Aorta (tissue), 5 donors: ENCODE measurements at regions not wholly inside any gene's neighbourhood (a gene's known extent, or its start where the extent isn't known, plus 50 kb on each side); places are given as distances from the start of the nearest gene placed in this dataset.

ENCODE experiments used
- ATAC-seq: fragments of 200-7000 bp; cut with Tn5 transposase; one replicate; pipeline ENCODE4 v1.9.1; 2022; ENCODE audit warnings: moderate library complexity; ENCODE audit not compliant: low FRiP score
- DNase-seq, 2 donors: peaks; one replicate each; pipeline ENCODE4 v3.0.0-alpha.2; 2020
- H3K27ac ChIP-seq, 2 donors: one replicate each; pipeline ENCODE4 v1.5.1; 2013; ENCODE audit warnings: low read length in 2 of 2, mild to moderate bottlenecking in 2 of 2, moderate library complexity in 2 of 2, control low read depth in 1 of 2, inconsistent platforms in 1 of 2, low read depth in 1 of 2
- H3K27me3 ChIP-seq, 2 donors: one replicate each; pipeline ENCODE4 v1.6.1; 2013; ENCODE audit warnings: control low read depth in 1 of 2, low read length in 1 of 2, mild to moderate bottlenecking in 1 of 2, moderate library complexity in 1 of 2; ENCODE audit not compliant: insufficient read depth in 2 of 2, control insufficient read depth in 1 of 2
- H3K36me3 ChIP-seq, 2 donors: one replicate each; pipeline ENCODE4 v1.6.1; 2013; ENCODE audit warnings: control low read depth in 1 of 2, low read length in 1 of 2, mild to moderate bottlenecking in 1 of 2; ENCODE audit not compliant: insufficient read depth in 2 of 2, control insufficient read depth in 1 of 2
- H3K4me1 ChIP-seq, 2 donors: one replicate each; pipeline ENCODE4 v1.6.1; 2013; ENCODE audit warnings: low read length in 2 of 2, control low read depth in 1 of 2, mild to moderate bottlenecking in 1 of 2, moderate library complexity in 1 of 2; ENCODE audit not compliant: insufficient read depth in 2 of 2, control insufficient read depth in 1 of 2
- H3K4me3 ChIP-seq, 2 donors: one replicate each; pipeline ENCODE4 v1.5.1; 2013; ENCODE audit warnings: low read length in 2 of 2, control low read depth in 1 of 2, mild to moderate bottlenecking in 1 of 2
- H3K9me3 ChIP-seq: one replicate; pipeline ENCODE4 v1.6.1; 2013; ENCODE audit warnings: mild to moderate bottlenecking, low read length; ENCODE audit not compliant: control insufficient read depth
- WGBS, 2 donors: extraction: QIAGEN DNeasy Blood & Tissue Kit; methylation state at CpG; one replicate each; pipeline ENCODE4 v1.1.7; 2013; 5-methylcytosine and 5-hydroxymethylcytosine counted together
- intact Hi-C, 2 donors: fragments of 100-400 bp; cut with DNase I; formaldehyde crosslinking; loops; one replicate each; pipeline versions ENCODE4 v1.14.2 to v1.15.0; 2022
- donor health status: healthy with polysubstance abuse.
- donor health status: Bipolar disorder and iron deficiency.
- donor health status: DM: no; HTN: no; CAD: no.
- donor health status: DM: no; HTN: no; CAD: no.
- donor health status: DM: yes; HTN: yes; CAD: no.

DNA sequence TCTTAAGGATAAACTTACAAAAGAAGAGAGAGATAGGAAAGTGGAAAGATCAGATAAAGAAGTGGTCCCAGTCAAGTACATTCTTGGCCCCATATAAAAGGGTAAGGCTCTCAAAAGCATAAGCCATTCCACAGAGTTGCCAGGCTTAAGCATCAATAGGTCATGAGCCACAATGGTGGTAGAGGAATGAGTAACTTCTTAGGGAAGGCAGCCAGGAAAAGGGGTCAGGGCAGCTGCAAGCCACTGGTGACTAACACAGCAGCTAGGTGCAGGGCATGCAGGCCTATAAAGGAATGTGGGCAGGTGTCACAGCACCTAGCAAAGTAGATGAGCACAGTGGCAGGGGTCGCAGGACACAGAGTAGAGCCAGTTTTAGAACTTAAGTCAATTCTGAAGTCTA lies 302.6 kb upstream of the FAT3 start:
- H3K36me3 ChIP-seq, result no peaks in the 10 kb centered on the region
- DNase-seq, result no peak
- peaks cover under 1% of the 10 kb centered on the region in 2 donors for H3K4me1 ChIP-seq
- no peak for ATAC-seq
- WGBS, 2 donors, result 82 to 93% methylated on average over 1 of the region's 1 CpG
- H3K9me3 ChIP-seq, result peaks cover 1% of the 10 kb centered on the region
- intact Hi-C loops, result no loop called here
- no peak overlapping the region for H3K27ac ChIP-seq
- no peaks in the 10 kb centered on the region for H3K27me3 ChIP-seq
- no peak overlapping the region for H3K4me3 ChIP-seq

DNA sequence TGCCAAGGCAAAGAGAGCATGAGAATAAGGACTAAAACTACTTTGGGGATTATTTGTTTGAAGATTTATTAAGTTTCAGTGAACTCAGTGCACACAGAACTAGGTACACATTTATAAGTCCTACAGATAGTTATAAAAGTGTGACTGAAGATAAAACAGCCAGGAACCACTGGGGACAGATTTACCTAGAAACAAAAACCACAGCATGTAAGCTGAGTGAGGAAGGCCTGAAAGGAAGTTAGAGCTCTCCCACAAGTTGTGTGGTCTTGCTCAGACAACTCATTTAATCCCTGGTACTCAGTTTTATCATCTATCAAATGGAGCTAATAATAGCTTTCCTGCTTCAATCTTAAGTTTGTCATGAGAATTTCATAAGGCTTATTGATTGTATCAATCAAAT lies 311.2 kb upstream of the FAT3 start:
- ATAC-seq (no peak), DNase-seq (no peak)
- Histone ChIP-seq H3K4me1 (no peaks in the 10 kb centered on the region), H3K27me3 (no peaks in the 10 kb centered on the region), H3K9me3 (peaks cover 1% of the 10 kb centered on the region), H3K36me3 (no peaks in the 10 kb centered on the region), H3K27ac (no peak overlapping the region), H3K4me3 (no peak overlapping the region)
- intact Hi-C loops, result no loop called here

DNA sequence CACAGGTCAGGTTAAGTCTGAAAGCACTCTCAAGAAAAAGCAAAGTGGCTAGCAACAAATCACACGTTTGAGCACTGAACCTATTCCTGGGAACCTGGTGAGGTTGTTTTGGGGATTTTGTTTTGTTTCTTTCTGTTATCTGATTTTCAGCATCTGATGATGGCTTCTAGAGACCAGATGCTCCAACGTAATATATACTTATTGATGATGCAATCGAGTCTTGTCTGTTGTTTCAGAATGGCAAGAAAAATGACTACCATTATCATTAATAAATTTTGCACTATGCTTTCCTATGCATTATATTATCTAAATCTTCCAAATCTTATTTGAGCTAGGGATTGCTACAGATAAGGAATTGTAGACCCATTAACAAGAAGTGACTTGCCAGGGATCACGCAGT lies 312.3 kb upstream of the FAT3 start:
- H3K36me3 ChIP-seq, result no peaks in the 10 kb centered on the region
- no peak overlapping the region for H3K4me3 ChIP-seq
- ATAC-seq (no peak), DNase-seq (no peak)
- peaks cover 1% of the 10 kb centered on the region for H3K9me3 ChIP-seq
- no peaks in the 10 kb centered on the region for H3K27me3 ChIP-seq
- intact Hi-C loops, result no loop called here
- no peak overlapping the region for H3K27ac ChIP-seq
- no peaks in the 10 kb centered on the region for H3K4me1 ChIP-seq
- 72 to 83% methylated on average over 4 of the region's 4 CpGs for WGBS, 2 donors

DNA sequence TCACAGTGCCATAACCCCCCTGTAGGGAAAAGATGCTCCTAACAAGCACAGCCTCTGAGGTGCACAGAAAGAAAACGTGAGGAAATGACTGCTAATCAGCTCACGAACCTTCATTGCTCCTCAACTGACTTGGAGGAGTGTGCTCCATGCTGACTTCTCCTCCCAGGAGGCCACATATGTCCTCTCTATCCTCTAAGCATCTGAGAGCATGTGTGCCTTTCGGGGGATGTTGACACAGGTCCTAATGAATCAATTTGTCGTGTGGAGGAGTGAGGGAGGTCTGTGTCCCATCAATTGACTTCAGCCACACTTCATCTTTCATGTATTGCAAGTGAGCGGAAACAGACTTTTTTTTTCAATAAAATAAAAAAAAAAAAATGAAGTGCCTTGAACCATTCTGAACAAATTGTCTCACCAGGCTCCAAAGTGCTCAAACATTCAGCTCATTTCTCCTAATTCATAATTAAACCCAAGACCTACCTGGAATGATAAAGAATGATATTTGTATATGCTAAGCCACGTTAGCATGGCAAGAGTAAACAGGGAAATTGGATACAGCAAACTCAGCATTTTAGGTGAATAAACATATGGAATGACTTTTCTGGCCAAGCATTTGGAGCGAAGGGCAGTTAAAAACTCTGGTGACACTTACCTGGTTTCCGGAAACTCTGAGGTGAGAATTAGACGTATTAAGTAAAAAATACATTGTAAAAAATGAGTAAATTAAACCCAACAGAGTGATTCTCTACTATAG lies 317.6 kb upstream of the FAT3 start:
- no peak for DNase-seq
- ATAC-seq, result no peak
- H3K9me3 ChIP-seq, result peaks cover 3% of the 10 kb centered on the region
- no peak overlapping the region for H3K4me3 ChIP-seq
- no peaks in the 10 kb centered on the region for H3K36me3 ChIP-seq
- H3K27ac ChIP-seq, result no peak overlapping the region
- intact Hi-C loops, result no loop called here
- H3K27me3 ChIP-seq, result no peaks in the 10 kb centered on the region
- 69 to 70% methylated on average over 9 of the region's 9 CpGs for WGBS, 2 donors
- H3K4me1 ChIP-seq, result no peaks in the 10 kb centered on the region

DNA sequence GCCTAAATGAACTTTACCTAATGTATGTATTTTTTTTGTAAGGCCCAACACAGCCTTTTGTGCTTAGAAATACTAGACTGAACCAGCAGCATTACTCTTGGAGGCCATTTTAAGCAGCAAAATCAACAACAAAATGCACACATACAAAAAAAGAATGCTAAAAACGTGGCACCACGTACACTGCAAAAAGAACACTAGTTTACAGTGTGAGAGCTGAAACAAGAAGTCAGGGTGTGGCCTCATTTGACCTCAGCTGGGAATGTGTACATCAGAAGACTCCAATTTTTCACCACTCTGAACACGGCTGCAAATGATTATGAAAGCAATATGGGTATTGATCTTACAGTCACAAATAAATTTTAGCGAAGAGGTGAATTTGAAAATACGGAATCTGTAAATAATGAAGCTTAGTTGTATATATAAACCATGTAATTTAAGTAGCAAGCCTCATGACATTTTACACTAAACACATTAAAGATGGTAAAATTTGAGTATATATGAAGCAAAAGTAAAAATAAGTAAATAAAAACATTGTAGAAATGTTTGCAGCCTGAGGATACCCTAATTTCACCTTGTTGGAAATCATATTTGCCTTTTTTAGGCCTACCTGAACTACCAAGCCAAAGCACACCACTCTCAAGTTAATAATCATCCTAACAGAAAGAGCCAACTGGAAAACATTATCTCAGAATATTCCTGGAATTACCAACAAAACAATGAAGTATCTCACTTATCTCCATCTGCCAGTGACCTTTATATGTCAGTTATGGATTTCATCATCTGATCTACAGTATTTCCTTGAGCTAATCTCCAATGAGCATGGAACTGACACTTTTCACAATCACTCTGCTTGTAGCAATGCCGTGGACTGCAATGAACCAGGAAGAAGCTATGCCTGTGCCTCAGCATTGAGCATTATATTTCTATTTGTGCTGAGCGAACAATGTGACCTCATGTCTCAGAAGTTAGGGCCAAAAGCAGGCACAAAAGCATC lies 319.5 kb upstream of the FAT3 start:
- ATAC-seq (no peak), DNase-seq (no peak)
- Histone ChIP-seq H3K27me3 (no peaks in the 10 kb centered on the region), H3K9me3 (peaks cover 3% of the 10 kb centered on the region), H3K4me1 (no peaks in the 10 kb centered on the region), H3K4me3 (no peak overlapping the region), H3K36me3 (no peaks in the 10 kb centered on the region), H3K27ac (no peak overlapping the region)
- intact Hi-C loops, result no loop called here
- 90 to 92% methylated on average over 7 of the region's 7 CpGs for WGBS, 2 donors

DNA sequence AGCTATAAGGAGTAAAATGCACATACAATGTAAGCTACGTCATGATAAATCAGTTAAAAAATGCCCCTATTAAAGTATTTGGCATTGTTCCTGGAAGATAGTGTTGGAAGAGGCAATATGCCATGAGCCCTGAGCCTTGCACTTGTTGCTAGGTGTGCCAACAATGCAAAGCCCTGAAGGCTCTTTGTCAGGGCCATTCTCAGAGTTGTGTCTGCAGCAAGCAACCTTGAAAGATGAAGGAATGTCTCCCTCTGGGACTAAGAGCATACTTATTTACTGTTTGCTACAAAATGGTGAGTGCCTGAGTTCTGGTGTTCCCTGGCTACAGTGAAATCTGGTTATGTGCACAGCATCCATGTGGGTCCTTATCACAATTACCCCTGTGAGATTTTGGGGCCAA lies 322.3 kb upstream of the FAT3 start:
- Histone ChIP-seq H3K36me3 (no peaks in the 10 kb centered on the region), H3K27me3 (no peaks in the 10 kb centered on the region), H3K4me3 (no peak overlapping the region), H3K4me1 (no peaks in the 10 kb centered on the region), H3K27ac (no peak overlapping the region), H3K9me3 (peaks cover 3% of the 10 kb centered on the region)
- WGBS, 2 donors, result 12 to 42% methylated on average over 1 of the region's 1 CpG
- intact Hi-C loops, result no loop called here
- DNase-seq (no peak), ATAC-seq (no peak)

DNA sequence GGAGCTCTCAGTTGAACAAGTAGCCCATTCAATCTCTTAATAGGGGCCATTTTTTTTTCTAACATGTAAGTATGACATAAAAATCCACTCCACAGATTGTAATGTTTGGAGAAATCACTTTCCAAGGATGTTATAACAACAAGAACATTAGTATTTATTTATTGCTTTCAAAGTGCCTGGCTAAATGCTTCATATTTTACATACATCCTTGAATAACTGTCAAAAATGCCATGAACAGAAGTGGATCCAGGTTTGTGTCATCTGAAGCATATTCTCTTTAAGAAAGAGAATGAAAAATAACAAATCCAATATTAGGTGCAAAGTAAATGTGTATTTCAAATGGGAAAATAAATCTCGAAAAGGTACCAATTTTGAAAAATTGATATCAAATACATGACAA lies 344.0 kb upstream of the FAT3 start:
- Histone ChIP-seq H3K27me3 (no peaks in the 10 kb centered on the region), H3K9me3 (peaks cover 3% of the 10 kb centered on the region), H3K36me3 (no peaks in the 10 kb centered on the region), H3K4me3 (no peak overlapping the region), H3K4me1 (no peaks in the 10 kb centered on the region), H3K27ac (no peak overlapping the region)
- ATAC-seq, result no peak
- intact Hi-C loops, result no loop called here
- no peak for DNase-seq
- 0% methylated on average over 1 of the region's 1 CpG for WGBS, 2 donors

DNA sequence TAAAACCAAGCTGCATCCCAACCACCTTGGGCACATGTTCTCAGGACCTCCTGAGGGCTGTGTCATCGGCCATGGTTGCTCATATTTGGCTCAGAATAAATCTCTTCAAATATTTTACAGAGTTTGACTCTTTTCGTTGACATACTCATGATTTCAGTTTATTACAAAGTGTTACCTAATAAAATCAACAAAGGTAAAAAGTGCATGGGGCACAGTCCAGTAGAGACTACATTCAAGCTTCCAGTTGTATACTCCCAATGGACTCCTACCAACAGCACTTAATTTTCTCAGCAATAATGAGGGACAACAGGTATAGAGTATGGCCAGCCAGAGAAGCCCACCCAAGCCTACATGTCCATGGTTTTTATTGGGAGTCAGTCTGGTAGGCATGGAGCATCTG lies 347.9 kb upstream of the FAT3 start:
- intact Hi-C loops, result no loop called here
- no peaks in the 10 kb centered on the region for H3K4me1 ChIP-seq
- H3K27ac ChIP-seq, result no peak overlapping the region
- H3K27me3 ChIP-seq, result no peaks in the 10 kb centered on the region
- no peak overlapping the region for H3K4me3 ChIP-seq
- no peaks in the 10 kb centered on the region for H3K36me3 ChIP-seq
- no peak for DNase-seq
- no peak for ATAC-seq
- peaks cover 3% of the 10 kb centered on the region for H3K9me3 ChIP-seq
- 86 to 89% methylated on average over 2 of the region's 2 CpGs for WGBS, 2 donors

DNA sequence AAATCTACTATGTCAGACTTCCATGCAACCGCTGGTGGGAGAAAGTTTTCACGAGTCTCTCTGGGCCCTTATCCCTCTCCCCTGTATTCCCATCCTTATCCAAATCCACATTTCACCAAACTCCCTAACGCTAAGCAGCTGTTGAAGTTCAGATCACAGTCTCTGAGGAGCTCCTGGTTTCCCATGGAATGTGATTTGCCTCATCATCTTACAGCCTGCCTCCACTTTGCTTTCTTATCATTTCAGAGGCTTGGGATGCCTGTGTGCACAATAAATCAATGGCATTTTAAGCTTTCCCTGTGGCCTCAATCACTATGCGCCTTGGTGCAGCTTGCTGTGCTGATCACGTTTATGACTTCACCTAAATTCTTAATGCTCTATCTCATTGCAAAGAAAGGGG lies 352.4 kb upstream of the FAT3 start:
- H3K9me3 ChIP-seq, result peaks cover 2% of the 10 kb centered on the region
- peaks cover 0 to 1% of the 10 kb centered on the region in 2 donors for H3K4me1 ChIP-seq
- DNase-seq, result no peak
- no peak overlapping the region for H3K4me3 ChIP-seq
- no peak for ATAC-seq
- intact Hi-C loops, result no loop called here
- 83 to 88% methylated on average over 5 of the region's 5 CpGs for whole genome bisulfite sequencing, 2 donors
- H3K27ac ChIP-seq, result no peak overlapping the region
- no peaks in the 10 kb centered on the region for H3K36me3 ChIP-seq
- no peaks in the 10 kb centered on the region for H3K27me3 ChIP-seq
